NT2/D1 (cell line): ENCODE measurements at regions not wholly inside any gene's neighbourhood (a gene's known extent, or its start where the extent isn't known, plus 50 kb on each side); places are given as distances from the start of the nearest gene placed in this dataset.

Experiments used
- SUZ12 ChIP-seq: IDR thresholded peaks from 2 replicates; pipeline ENCODE4 v1.6.1; 2011; ENCODE audit not compliant: insufficient read length, insufficient read depth; ENCODE audit errors: extremely low read depth
- YY1 ChIP-seq: IDR thresholded peaks from 2 replicates; pipeline ENCODE4 v1.6.1; 2011; ENCODE audit not compliant: insufficient read length, insufficient read depth

- no peak for TF ChIP-seq YY1
- TF ChIP-seq SUZ12: no peak
These were observed 146.3 kb upstream of the CHRDL1 start for GRCh38 chrX:110941906-110942305.
